Superior temporal gyrus (tissue), 1 donor: ENCODE measurements at regions not wholly inside any gene's neighbourhood (a gene's known extent, or its start where the extent isn't known, plus 50 kb on each side); places are given as distances from the start of the nearest gene placed in this dataset.

Experiments
- DNase-seq: peaks from one replicate; pipeline ENCODE4 v3.0.0-alpha.2; 2016; ENCODE audit errors: extremely low spot score

DNA sequence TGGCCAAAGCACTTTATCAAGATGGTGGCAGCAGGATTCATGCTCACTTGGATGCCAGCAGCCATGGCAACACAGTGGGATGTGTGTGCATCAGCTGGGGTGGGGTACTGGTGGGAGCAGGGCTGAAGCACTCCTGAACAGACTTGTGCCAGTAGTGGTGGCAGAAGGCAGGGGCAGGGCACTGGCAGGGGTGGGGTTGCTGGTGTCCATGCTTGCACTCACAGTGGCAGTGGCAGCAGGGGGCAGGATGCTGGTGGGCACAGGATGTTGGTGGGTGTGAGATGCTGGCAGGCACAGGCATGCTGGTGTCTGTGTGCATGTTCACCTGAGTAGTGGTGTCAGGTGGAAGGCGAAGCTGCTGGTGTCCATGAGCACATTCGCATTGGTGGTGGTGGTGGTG lies 161.0 kb upstream of the PMFBP1 start:
- no peak for DNase-seq

- no peak for DNase-seq
These were observed 152.6 kb upstream of the PMFBP1 start for GRCh38 chr16:72324578-72324977.

- peak; percentile 62 for DNase-seq
These were observed 145.5 kb upstream of the PMFBP1 start for GRCh38 chr16:72317446-72317845.

DNA sequence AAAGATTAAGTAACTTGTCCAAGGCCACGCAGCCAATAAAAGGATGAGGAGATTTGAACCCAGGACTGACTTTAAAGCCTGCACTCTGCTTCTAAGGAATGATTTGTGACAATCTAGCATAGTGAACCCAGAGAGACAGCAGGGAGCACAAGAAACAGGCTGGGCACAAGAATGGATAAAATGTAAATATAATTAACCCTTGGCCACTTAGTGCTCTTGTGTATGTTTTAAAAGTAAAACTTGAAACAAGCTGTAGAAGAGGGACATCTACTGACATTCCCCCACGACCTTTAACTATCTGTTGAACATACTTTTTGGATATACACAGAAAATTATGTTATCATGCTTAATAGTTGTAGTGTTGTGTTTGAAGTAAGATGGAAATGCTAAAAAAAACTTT lies 141.9 kb upstream of the PMFBP1 start:
- DNase-seq = no peak

GRCh38 chr16:72312828-72313227 lies 140.9 kb upstream of the PMFBP1 start:
- DNase-seq = peak; percentile 49

GRCh38 chr16:72311426-72311825 lies 139.5 kb upstream of the PMFBP1 start:
- DNase-seq = no peak

DNA sequence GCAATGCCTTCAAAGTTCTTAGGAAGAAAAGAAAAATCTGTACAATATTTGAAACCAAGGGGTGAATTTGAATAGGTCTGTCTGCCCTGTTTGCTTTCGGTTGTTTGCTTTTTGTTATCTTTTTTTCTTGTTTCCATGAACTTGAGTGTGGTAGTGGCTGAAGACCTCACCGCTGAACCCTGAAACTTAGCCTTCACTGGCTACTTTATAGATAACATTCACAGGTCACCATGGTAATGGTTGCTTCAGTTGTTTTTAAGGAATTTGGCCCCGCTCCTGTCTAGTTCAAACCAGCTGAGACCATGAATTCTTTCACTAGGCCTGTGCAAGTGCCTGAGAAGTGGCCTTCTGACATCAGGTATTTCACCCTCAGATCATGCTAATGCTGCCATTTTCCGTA lies 137.0 kb upstream of the PMFBP1 start:
- DNase-seq = no peak

DNA sequence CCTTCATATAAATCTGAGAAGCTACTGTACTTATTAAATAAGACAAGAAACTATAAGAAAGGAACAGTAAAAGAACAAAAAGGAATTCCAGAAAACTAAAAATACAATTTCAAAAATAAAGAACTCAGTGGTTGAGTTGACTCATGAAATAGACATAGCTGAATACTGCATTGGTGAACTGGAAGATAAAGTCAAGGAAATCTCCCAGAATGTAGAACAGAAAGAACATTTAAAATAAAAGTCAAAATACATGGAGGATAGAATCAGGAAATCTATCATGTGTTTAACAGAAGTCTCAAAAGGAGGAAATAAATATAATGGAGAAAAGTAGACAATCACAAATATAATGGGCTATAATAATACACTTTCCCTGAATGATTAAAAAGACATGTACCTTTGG lies 136.4 kb upstream of the PMFBP1 start:
- DNase-seq = no peak

DNA sequence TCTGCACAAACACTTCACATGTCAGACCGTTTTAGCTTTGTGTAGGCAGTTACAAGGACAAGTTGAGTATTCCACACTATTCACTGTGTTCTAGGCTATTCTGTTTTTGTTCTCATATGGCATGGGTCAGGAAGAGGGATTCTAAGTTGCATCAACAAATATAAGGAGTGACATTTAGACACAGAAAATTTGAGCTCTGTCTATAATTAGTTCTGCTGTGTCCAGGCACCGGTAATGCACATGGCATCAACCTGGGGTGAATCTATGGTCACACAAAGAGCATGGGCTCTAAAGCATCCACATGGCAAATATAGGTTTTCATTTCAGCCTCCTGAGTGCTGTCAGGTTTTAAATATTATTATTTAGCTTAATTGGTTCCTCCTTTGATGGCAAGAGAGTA lies 130.4 kb upstream of the PMFBP1 start:
- DNase-seq = no peak

GRCh38 chr16:72301523-72302236 lies 129.7 kb upstream of the PMFBP1 start:
- no peak for DNase-seq

- no peak for DNase-seq
These were observed 128.9 kb upstream of the PMFBP1 start for GRCh38 chr16:72300892-72301291.

DNA sequence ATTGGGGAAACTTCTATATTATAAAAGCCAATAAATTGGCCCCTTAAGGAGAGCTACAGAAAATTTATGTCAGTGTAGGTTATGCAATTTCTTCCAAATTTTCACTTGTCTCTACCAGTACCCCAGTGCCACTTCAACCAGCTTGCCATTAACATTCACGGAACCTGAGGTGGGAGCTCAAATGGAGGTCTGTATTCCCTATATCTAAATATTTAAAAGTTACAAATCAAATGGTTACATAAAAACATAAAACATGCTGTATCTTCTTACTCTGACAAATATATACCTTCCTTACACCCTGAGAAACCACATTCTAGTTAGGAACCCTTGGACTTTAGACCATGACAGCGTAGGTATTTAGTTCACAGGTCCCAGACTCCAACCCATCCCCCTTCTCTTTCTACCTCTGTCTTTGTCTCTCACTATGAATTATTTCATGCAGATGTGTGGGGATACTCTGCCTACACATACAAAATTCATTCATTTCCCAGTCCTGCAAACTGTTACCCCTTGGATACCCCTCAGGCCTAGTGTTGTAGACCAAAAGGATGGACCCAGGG lies 127.8 kb upstream of the PMFBP1 start:
- no peak for DNase-seq

DNA sequence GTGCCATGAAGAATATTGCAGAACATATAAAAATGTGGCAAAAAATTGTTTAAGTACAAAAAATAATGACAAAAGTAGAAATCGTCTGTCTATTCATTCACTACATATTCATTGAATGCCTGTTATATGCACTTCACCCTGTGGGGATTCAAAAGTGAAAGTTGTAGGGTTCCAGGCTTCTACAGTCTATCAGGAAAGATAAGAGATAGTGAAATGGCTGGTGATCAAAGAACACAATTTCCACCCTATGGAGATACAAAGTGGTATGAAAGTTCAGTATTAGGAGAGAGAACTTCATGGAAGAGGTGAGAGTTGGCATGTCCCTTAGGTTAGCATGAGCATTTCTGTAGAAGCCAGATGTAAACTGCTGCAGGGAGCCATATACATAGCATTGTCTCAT lies 127.0 kb upstream of the PMFBP1 start:
- no peak for DNase-seq

DNA sequence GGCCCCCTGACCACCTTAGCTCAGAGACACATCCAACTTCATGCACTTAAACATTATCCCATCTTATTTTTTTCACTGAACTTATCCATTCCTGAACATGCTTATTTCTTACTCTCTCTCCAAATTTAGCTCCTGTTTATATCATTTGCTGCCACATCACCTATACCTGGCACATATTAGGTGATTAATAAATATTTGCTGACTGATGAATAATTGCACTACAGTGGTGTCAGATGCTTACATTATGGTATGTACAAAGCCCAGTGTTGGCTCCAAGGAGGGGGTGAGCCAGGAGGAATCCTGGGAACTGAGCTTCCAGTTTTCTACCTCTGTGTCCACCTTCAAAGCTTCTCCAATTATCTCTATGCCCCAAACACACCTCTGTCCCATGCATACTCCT lies 124.0 kb upstream of the PMFBP1 start:
- DNase-seq = no peak

- peak; percentile 67 for DNase-seq
These were observed 119.6 kb upstream of the PMFBP1 start for GRCh38 chr16:72291531-72291981.

DNA sequence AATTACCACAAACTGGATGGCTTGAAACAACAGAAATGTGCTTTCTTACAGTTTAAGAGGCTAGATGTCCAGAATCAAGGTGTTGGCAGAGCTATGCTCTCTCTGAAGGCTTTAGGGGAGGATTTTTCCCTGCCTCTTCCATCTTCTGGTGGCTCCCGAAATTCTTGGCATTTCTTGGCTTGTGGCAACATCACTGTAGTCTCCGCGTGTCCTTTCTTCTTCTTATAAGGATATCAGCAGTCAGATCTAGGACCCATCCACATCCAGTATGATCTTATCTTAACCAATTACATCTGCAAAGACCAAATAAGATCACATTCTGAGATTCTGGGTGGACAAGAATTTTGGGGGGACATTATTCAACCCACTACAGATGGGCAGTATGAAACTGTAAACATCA lies 119.2 kb upstream of the PMFBP1 start:
- peak; percentile 60 for DNase-seq

- no peak for DNase-seq
These were observed 115.7 kb upstream of the PMFBP1 start for GRCh38 chr16:72287649-72288048.

DNA sequence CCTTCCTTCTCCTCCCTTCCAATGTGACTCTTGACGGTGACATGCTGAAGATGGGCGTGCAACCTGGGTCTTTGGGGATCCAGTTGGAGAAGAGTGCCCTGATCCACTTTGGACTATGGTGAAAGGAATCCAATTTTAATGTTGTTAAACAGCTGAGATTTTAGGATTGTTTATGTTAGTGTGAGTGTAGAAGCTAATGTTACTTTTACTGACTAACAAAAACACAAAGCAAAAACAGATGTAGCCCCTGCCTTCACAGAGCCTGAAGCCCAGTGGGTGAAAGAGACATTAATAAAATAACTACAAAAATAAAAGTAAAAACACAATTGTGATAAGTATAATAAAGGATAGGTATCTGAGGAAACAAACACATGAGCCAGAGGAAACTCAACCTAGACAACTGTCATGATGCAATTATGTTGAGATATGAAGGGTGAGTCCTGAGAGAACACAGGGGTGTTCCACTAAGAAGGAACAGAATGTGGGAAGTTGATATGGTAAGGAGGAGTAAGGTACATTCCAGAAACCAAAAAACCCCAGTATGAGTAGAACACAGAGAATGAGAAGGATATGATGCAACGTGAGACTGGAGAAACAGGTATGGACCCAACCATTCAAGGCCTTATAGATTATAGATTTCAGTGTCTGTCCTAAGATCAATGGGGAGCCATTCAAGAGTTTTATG lies 115.1 kb upstream of the PMFBP1 start:
- no peak for DNase-seq

- DNase-seq = no peak
These were observed 113.8 kb upstream of the PMFBP1 start for GRCh38 chr16:72285728-72286127.

GRCh38 chr16:72285324-72285723 lies 113.4 kb upstream of the PMFBP1 start:
- no peak for DNase-seq

DNA sequence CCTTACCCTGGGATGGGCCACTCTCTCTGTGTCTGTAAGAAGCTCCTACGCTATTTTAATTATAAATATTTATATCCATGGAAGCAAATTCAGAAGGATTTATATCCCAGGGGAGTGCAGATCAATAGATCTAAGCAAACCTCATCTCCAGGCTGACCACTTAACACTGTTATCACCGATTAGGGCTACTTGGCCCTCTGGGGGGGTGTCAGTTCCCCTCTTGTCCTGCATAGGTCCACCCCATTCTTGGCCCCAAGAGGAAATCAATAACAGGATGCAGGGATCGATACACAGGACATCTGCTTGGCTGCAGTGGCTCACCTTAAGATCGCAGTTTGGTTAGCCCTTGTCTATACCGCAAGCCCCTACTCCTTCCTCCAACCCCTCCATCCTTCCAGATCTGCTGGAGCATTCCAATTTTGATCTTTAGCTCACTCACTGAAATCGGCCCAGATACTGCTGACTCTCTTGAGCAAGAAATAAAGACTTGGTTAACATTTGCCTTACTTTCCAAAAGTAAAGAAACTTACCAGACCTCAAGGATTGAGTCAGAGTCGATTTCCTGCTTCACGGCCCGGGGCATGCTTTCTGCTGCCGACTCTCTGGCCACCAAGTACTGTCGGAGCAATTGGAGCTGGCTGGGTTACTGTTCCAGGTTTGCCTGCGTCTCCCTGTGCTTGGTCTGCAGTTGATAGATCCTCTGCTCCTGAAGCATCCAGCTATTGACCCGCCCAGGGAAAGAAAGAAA lies 112.3 kb upstream of the PMFBP1 start:
- DNase-seq = no peak

- DNase-seq = no peak
These were observed 110.4 kb upstream of the PMFBP1 start for GRCh38 chr16:72282362-72282761.

- DNase-seq = no peak
These were observed 106.3 kb upstream of the PMFBP1 start for GRCh38 chr16:72278301-72278700.
